ENCODE measurements at regions not wholly inside any gene's neighbourhood (a gene's known extent, or its start where the extent isn't known, plus 50 kb on each side); places are given as distances from the start of the nearest gene placed in this dataset.

GRCh38 chr4:26171941-26172340, 148.9 kb upstream of the RBPJ start:
- no peak for TF ChIP-seq POLR2A (IDR thresholded peaks at IDR 0.05; ENCODE audit: low read length)
- no peak for TF ChIP-seq GATA1 (IDR thresholded peaks at IDR 0.05; ENCODE audit: low read depth, low read length)

Data from erythroblast (primary cell).